OCI-LY1 (cell line): ENCODE measurements at regions not wholly inside any gene's neighbourhood (a gene's known extent, or its start where the extent isn't known, plus 50 kb on each side); places are given as distances from the start of the nearest gene placed in this dataset.
A peak's percentile ranks its signal among the peaks of the same experiment; 100 is the strongest.

ENCODE experiments used
- H2AFZ ChIP-seq: fragments of 200-600 bp; sonication (generic), shearing (Covaris generic); 2 replicates; pipeline ENCODE4 v1.6.0; 2014; ENCODE audit warnings: antibody characterized with exemption, mild to moderate bottlenecking, low read length
- H3F3A ChIP-seq: fragments of 200-600 bp; sonication (generic), shearing (Covaris generic); 2 replicates; pipeline ENCODE4 v1.6.0; 2014; ENCODE audit warnings: mild to moderate bottlenecking, antibody characterized with exemption, low read length, moderate library complexity; ENCODE audit not compliant: insufficient read depth
- H3K27ac ChIP-seq: fragments of 200-600 bp; sonication (generic); 2 replicates; pipeline ENCODE4 v1.5.1; 2014; ENCODE audit warnings: low read length, mixed run types, mild to moderate bottlenecking, low read depth; ENCODE audit not compliant: poor library complexity, severe bottlenecking
- H3K27me3 ChIP-seq: fragments of 200-600 bp; sonication (generic); 2 replicates; pipeline ENCODE4 v1.6.0; 2014; ENCODE audit warnings: antibody characterized with exemption, mild to moderate bottlenecking, low read length, moderate library complexity; ENCODE audit not compliant: insufficient read depth
- H3K36me3 ChIP-seq: fragments of 200-600 bp; sonication (generic); 2 replicates; pipeline ENCODE4 v1.6.1; 2014; ENCODE audit warnings: mild to moderate bottlenecking, antibody characterized with exemption, low read length, moderate library complexity, mixed read lengths; ENCODE audit not compliant: insufficient read depth
- H3K4me1 ChIP-seq: fragments of 200-600 bp; sonication (generic); 2 replicates; pipeline ENCODE4 v1.5.1; 2014; ENCODE audit warnings: mild to moderate bottlenecking, low read length, moderate library complexity; ENCODE audit not compliant: insufficient read depth, severe bottlenecking
- H3K4me2 ChIP-seq: fragments of 200-600 bp; sonication (generic), shearing (Covaris generic); 2 replicates; pipeline ENCODE4 v1.6.1; 2014; ENCODE audit warnings: low read length
- H3K4me3 ChIP-seq: fragments of 200-600 bp; sonication (generic); 2 replicates; pipeline ENCODE4 v1.5.1; 2014; ENCODE audit warnings: low read length, low read depth, mild to moderate bottlenecking, mixed read lengths; ENCODE audit not compliant: poor library complexity, severe bottlenecking
- H3K79me2 ChIP-seq: fragments of 200-600 bp; shearing (Covaris generic); 2 replicates; pipeline ENCODE4 v1.6.1; 2016; ENCODE audit warnings: mixed run types, low read length, mixed read lengths; ENCODE audit not compliant: insufficient read depth
- H3K9ac ChIP-seq: fragments of 200-600 bp; sonication (generic), shearing (Covaris generic); 2 replicates; pipeline ENCODE4 v1.6.1; 2014; ENCODE audit warnings: mild to moderate bottlenecking, low read length, mixed read lengths
- H3K9me2 ChIP-seq: fragments of 200-600 bp; sonication (generic), shearing (Covaris generic); 2 replicates; pipeline ENCODE4 v1.6.1; 2014; ENCODE audit warnings: low read depth, mild to moderate bottlenecking, low read length, mixed read lengths
- H3K9me3 ChIP-seq: fragments of 200-600 bp; shearing (Covaris generic); 2 replicates; pipeline ENCODE4 v1.6.1; 2014; ENCODE audit warnings: low read length, mixed read lengths
- H4K20me1 ChIP-seq: fragments of 200-600 bp; sonication (generic), shearing (Covaris generic); 2 replicates; pipeline ENCODE4 v1.6.0; 2016; ENCODE audit warnings: mild to moderate bottlenecking, low read length; ENCODE audit not compliant: insufficient read depth
- EZH2 ChIP-seq: fragments of 200-600 bp; sonication (generic), shearing (Covaris generic); IDR thresholded peaks from 2 replicates; pipeline ENCODE4 v1.8.0; 2017; ENCODE audit warnings: borderline replicate concordance, mixed run types, mild to moderate bottlenecking, antibody characterized with exemption, low read length, moderate library complexity, mixed read lengths
- TF ChIP-seq, protein P1 (sequence below): fragments of 200-600 bp; sonication (generic), shearing (Covaris generic); IDR thresholded peaks from 2 replicates; pipeline ENCODE4 v1.5.1; 2017; ENCODE audit warnings: mild to moderate bottlenecking, antibody characterized with exemption, low read length, moderate library complexity, mixed read lengths

DNA sequence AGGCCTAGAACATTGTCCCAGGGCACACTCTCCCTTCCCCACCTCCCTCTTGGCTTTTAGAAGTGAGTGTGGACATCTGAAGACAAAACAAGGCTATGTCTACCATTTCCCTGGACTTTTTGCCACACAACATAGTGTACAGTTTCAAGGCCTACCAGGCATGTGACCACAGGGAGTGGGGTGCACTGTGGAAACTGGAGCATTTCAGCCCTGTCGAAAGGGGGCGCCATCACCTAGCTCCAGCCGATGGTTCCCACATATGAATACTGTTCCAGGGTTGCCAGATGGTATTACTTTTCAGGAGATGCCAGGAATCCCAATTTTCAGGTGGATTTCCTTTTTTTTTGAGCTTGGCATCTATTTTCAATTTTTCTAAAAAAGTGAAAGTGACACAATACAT, 140.7 kb downstream of the KATNIP start:
- TF ChIP-seq, protein P1, sequence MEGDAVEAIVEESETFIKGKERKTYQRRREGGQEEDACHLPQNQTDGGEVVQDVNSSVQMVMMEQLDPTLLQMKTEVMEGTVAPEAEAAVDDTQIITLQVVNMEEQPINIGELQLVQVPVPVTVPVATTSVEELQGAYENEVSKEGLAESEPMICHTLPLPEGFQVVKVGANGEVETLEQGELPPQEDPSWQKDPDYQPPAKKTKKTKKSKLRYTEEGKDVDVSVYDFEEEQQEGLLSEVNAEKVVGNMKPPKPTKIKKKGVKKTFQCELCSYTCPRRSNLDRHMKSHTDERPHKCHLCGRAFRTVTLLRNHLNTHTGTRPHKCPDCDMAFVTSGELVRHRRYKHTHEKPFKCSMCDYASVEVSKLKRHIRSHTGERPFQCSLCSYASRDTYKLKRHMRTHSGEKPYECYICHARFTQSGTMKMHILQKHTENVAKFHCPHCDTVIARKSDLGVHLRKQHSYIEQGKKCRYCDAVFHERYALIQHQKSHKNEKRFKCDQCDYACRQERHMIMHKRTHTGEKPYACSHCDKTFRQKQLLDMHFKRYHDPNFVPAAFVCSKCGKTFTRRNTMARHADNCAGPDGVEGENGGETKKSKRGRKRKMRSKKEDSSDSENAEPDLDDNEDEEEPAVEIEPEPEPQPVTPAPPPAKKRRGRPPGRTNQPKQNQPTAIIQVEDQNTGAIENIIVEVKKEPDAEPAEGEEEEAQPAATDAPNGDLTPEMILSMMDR, result peak; percentile 74
- no peak for TF ChIP-seq EZH2
- no peak overlapping the region for H2AFZ ChIP-seq
- H3K4me3 ChIP-seq, result no peak overlapping the region

DNA sequence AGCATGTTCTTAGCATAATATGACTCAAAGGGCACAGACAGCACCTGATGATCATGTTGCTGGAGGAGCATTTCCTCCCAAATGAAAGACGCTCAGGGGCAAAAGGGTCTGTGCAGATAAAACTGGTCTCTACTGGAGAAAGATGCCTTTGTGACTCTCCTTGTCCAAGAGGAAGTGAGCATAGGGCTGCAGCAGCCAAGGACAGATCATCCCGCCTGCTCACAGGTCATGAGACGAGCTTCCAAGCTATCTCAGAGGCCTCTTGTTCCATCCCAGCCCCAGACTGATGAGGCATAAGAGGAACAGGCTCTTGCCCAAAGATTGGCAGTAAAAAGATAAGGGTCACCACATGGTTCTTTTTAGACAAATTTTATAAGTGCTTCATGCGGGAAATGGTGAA, 141.8 kb downstream of the KATNIP start:
- Histone ChIP-seq H3K27ac (no peak overlapping the region), H3K79me2 (no peaks in the 10 kb centered on the region), H3K9me3 (no peaks in the 10 kb centered on the region), H2AFZ (no peak overlapping the region), H3K36me3 (no peaks in the 10 kb centered on the region), H3F3A (no peaks in the 10 kb centered on the region), H4K20me1 (no peaks in the 10 kb centered on the region), H3K27me3 (no peaks in the 10 kb centered on the region), H3K9ac (no peak overlapping the region), H3K4me3 (no peak overlapping the region), H3K4me1 (no peaks in the 10 kb centered on the region), H3K4me2 (no peak overlapping the region), H3K9me2 (no peaks in the 10 kb centered on the region)
- no peak for TF ChIP-seq EZH2
- TF ChIP-seq, protein P1, result no peak

More for the DNA sequence above, 140.7 kb downstream of the KATNIP start:
- Histone ChIP-seq H3K36me3 (no peaks in the 10 kb centered on the region), H3K4me2 (no peak overlapping the region), H3K9ac (no peak overlapping the region), H3K27me3 (no peaks in the 10 kb centered on the region), H3F3A (no peaks in the 10 kb centered on the region), H3K79me2 (no peaks in the 10 kb centered on the region), H3K4me1 (no peaks in the 10 kb centered on the region), H3K9me2 (no peaks in the 10 kb centered on the region), H3K9me3 (no peaks in the 10 kb centered on the region), H4K20me1 (no peaks in the 10 kb centered on the region), H3K27ac (no peak overlapping the region)

DNA sequence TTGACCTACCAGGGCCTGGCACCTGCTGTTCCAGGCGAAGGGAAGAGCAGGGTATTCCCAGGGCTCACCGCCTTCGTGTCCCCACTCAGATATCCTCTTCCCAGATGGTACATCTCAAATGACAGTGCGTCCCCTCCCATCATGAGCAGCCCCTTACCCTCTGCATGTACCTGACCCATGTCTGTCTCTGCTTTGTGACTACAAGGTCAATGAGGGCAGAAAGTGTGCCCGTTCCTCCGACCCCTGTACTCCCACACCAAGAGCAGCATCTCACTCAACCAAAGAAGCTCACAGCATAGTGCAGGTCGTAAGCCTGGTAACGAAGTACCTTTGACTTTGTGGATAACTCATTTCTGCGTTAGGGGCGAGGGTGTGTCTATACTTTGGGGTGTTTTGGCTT, 142.6 kb downstream of the KATNIP start:
- H3K4me2 ChIP-seq, result no peak overlapping the region
- H4K20me1 ChIP-seq, result no peaks in the 10 kb centered on the region
- H3K9me2 ChIP-seq, result no peaks in the 10 kb centered on the region
- no peak overlapping the region for H2AFZ ChIP-seq
- H3K79me2 ChIP-seq, result no peaks in the 10 kb centered on the region
- H3F3A ChIP-seq, result no peaks in the 10 kb centered on the region
- TF ChIP-seq, protein P1, result no peak
- no peak for TF ChIP-seq EZH2
- no peaks in the 10 kb centered on the region for H3K4me1 ChIP-seq
- H3K4me3 ChIP-seq, result no peak overlapping the region
- H3K27me3 ChIP-seq, result no peaks in the 10 kb centered on the region
- no peak overlapping the region for H3K27ac ChIP-seq
- H3K9me3 ChIP-seq, result no peaks in the 10 kb centered on the region
- H3K36me3 ChIP-seq, result no peaks in the 10 kb centered on the region
- no peak overlapping the region for H3K9ac ChIP-seq
